SKM-1 (cell line): ENCODE measurements at regions not wholly inside any gene's neighbourhood (a gene's known extent, or its start where the extent isn't known, plus 50 kb on each side); places are given as distances from the start of the nearest gene placed in this dataset.
"Not testable (repeated sequence)": the region's sequence is repeated elsewhere in the genome, so short reads cannot be mapped to it uniquely, and the experiment has no call there.

Source experiments
- DNase-seq: peaks from one replicate; lab custom pipeline; 2025; ENCODE audit not compliant: unreplicated experiment; lab: John Stamatoyannopoulos, UW

GRCh38 chr16:65310491-65310890 is 188.6 kb upstream of the CDH11 start:
- DNase-seq: not testable (repeated sequence)

- DNase-seq: no peak
These were observed 187.5 kb upstream of the CDH11 start for GRCh38 chr16:65309354-65309753.

GRCh38 chr16:65308506-65308905 is 186.6 kb upstream of the CDH11 start:
- DNase-seq: no peak

- no peak for DNase-seq
These were observed 185.4 kb upstream of the CDH11 start for GRCh38 chr16:65307286-65307685.

GRCh38 chr16:65306722-65307121 is 184.9 kb upstream of the CDH11 start:
- DNase-seq: no peak

- DNase-seq: no peak
These were observed 184.4 kb upstream of the CDH11 start for GRCh38 chr16:65306300-65306699.

GRCh38 chr16:65305266-65305959 is 183.6 kb upstream of the CDH11 start:
- DNase-seq: no peak

- DNase-seq: no peak
These were observed 179.2 kb upstream of the CDH11 start for GRCh38 chr16:65301029-65301428.

- no peak for DNase-seq
These were observed 175.6 kb upstream of the CDH11 start for GRCh38 chr16:65297453-65297852.

GRCh38 chr16:65295527-65295926 is 173.7 kb upstream of the CDH11 start:
- DNase-seq: no peak

- no peak for DNase-seq
These were observed 172.8 kb upstream of the CDH11 start for GRCh38 chr16:65294708-65295107.

GRCh38 chr16:65294165-65294564 is 172.3 kb upstream of the CDH11 start:
- DNase-seq: no peak

- no peak for DNase-seq
These were observed 167.2 kb upstream of the CDH11 start for GRCh38 chr16:65289022-65289421.

- DNase-seq: no peak
These were observed 165.4 kb upstream of the CDH11 start for GRCh38 chr16:65287307-65287706.

GRCh38 chr16:65285128-65286048 is 163.5 kb upstream of the CDH11 start:
- no peak for DNase-seq

- DNase-seq: no peak
These were observed 162.8 kb upstream of the CDH11 start for GRCh38 chr16:65284626-65285025.

GRCh38 chr16:65283181-65283651 is 161.4 kb upstream of the CDH11 start:
- DNase-seq: no peak

GRCh38 chr16:65281586-65281985 is 159.7 kb upstream of the CDH11 start:
- no peak for DNase-seq

- no peak for DNase-seq
These were observed 159.1 kb upstream of the CDH11 start for GRCh38 chr16:65280845-65281512.

GRCh38 chr16:65279576-65279975 is 157.7 kb upstream of the CDH11 start:
- DNase-seq: no peak

- DNase-seq: no peak
These were observed 157.0 kb upstream of the CDH11 start for GRCh38 chr16:65278874-65279273.

- no peak for DNase-seq
These were observed 152.7 kb upstream of the CDH11 start for GRCh38 chr16:65274566-65274965.
